ENCODE measurements at regions not wholly inside any gene's neighbourhood (a gene's known extent, or its start where the extent isn't known, plus 50 kb on each side); places are given as distances from the start of the nearest gene placed in this dataset.

DNA sequence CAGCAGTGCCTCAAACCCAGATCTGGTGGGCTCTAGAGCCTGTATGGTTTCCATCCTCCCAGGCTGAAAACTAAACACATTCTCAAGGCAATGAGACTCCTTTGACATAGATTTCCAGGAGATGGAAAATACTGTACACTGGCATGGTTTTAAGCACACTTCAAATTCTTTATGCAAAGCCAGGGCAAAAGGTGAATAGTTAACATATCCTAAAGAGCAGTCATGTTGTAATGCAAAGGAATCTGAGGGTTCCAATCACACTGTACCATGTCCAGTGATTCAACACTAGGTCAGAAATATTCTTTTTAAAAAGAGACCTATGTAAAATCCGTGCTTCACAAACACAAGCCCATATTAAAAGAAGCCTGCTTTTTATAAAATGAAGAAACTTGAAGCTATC is 195.3 kb downstream of the QDPR start:
- TF ChIP-seq POLR2A (IDR thresholded peaks at IDR 0.05) (no peak), CTCF (IDR thresholded peaks at IDR 0.05) (no peak), EP300 (IDR thresholded peaks at IDR 0.05) (no peak), POLR2AphosphoS5 (IDR thresholded peaks at IDR 0.05) (no peak)
- H3K4me3 ChIP-seq, result no peak overlapping the region
- 87% methylated on average over 1 of the region's 1 CpG for WGBS, 2 donors
- H3K27me3 ChIP-seq, result no peaks in the 10 kb centered on the region
- no peak for DNase-seq
- intact Hi-C loops (cut with DNase I), result no loop called here
- H3K9me3 ChIP-seq, result no peaks in the 10 kb centered on the region
- no peaks in the 10 kb centered on the region for H3K4me1 ChIP-seq
- H3K27ac ChIP-seq, result no peak overlapping the region
- no peaks in the 10 kb centered on the region for H3K36me3 ChIP-seq

DNA sequence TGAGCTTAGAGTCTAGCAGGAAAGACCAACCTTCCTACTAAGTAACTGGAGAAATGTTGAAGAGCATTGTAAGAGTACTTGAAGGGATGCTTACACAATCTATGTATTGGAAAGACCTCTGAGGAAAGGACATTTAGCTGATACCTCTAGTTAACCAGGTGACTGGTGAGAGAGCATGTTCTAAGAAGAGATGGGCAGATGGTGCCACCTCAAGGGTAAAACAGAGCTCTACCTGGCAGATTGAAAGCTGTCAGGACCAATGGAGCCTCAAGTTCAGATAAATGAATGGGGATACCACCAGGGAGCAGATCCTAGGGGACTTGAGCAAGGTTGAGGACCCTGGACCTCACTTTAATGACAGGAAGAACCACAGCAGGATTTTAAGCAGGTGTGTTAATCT is 196.4 kb downstream of the QDPR start:
- Histone ChIP-seq H3K4me1 (no peaks in the 10 kb centered on the region), H3K36me3 (no peaks in the 10 kb centered on the region), H3K27me3 (no peaks in the 10 kb centered on the region), H3K9me3 (no peaks in the 10 kb centered on the region), H3K4me3 (no peak overlapping the region), H3K27ac (no peak overlapping the region)
- intact Hi-C loops (cut with DNase I), result no loop called here
- TF ChIP-seq CTCF (IDR thresholded peaks at IDR 0.05), result no peak
- no peak for TF ChIP-seq POLR2AphosphoS5 (IDR thresholded peaks at IDR 0.05)
- DNase-seq, result no peak

GRCh38 chr4:17313194-17313593 is 198.7 kb downstream of the QDPR start:
- Histone ChIP-seq H3K36me3 (no peaks in the 10 kb centered on the region), H3K27ac (no peak overlapping the region), H3K27me3 (no peaks in the 10 kb centered on the region), H3K9me3 (no peaks in the 10 kb centered on the region), H3K4me3 (no peak overlapping the region), H3K4me1 (no peaks in the 10 kb centered on the region)
- no peak for DNase-seq
- WGBS, 2 donors, result 73 to 82% methylated on average over 2 of the region's 2 CpGs
- TF ChIP-seq CTCF (IDR thresholded peaks at IDR 0.05) (no peak), EP300 (IDR thresholded peaks at IDR 0.05) (no peak), POLR2AphosphoS5 (IDR thresholded peaks at IDR 0.05) (no peak), POLR2A (IDR thresholded peaks at IDR 0.05) (no peak)
- intact Hi-C loops (cut with DNase I), result no loop called here

DNA sequence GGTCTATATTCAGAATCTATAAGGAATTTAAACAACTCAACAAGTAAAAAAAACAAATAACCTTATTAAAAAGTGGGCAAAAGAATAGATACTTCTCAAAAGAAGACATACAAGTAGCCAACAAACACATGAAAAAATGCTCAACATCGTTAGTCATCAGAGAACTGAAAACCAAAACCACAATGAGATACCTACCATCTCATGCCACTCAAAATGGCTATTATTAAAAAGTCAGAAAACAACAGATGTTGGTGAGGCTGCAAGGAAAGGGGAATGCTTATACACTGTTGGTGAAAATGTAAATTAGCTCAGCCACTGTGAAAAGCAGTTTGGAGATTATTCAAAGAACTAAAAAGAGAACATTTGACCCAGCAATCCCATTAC is 201.6 kb downstream of the QDPR start:
- TF ChIP-seq POLR2AphosphoS5 (IDR thresholded peaks at IDR 0.05), result no peak
- TF ChIP-seq EP300 (IDR thresholded peaks at IDR 0.05), result no peak
- no peak for TF ChIP-seq CTCF (IDR thresholded peaks at IDR 0.05)
- no peak for TF ChIP-seq POLR2A (IDR thresholded peaks at IDR 0.05)
- Histone ChIP-seq H3K9me3 (no peaks in the 10 kb centered on the region), H3K27me3 (no peaks in the 10 kb centered on the region), H3K4me3 (no peak overlapping the region), H3K36me3 (no peaks in the 10 kb centered on the region), H3K4me1 (no peaks in the 10 kb centered on the region), H3K27ac (no peak overlapping the region)
- 56 to 67% methylated on average over 1 of the region's 1 CpG for WGBS, 2 donors
- intact Hi-C loops (cut with DNase I), result no loop called here
- no peak for DNase-seq

GRCh38 chr4:17309567-17310268 is 202.2 kb downstream of the QDPR start:
- no peak for TF ChIP-seq CTCF (IDR thresholded peaks at IDR 0.05)
- TF ChIP-seq EP300 (IDR thresholded peaks at IDR 0.05), result no peak
- no peak for TF ChIP-seq POLR2A (IDR thresholded peaks at IDR 0.05)
- no peak for TF ChIP-seq POLR2AphosphoS5 (IDR thresholded peaks at IDR 0.05)
- intact Hi-C loops (cut with DNase I), result no loop called here
- Histone ChIP-seq H3K9me3 (no peaks in the 10 kb centered on the region), H3K36me3 (no peaks in the 10 kb centered on the region), H3K4me1 (no peaks in the 10 kb centered on the region), H3K4me3 (no peak overlapping the region), H3K27me3 (no peaks in the 10 kb centered on the region), H3K27ac (no peak overlapping the region)
- no peak for DNase-seq
- 25 to 70% methylated on average over 1 of the region's 1 CpG for WGBS, 2 donors

Measured in sigmoid colon (tissue), 6 donors.